Mucosa of descending colon (tissue), 3 donors: ENCODE measurements at regions not wholly inside any gene's neighbourhood (a gene's known extent, or its start where the extent isn't known, plus 50 kb on each side); places are given as distances from the start of the nearest gene placed in this dataset.

ENCODE experiments used
- ATAC-seq: fragments of 200-7000 bp; cut with Tn5 transposase; one replicate; pipeline ENCODE4 v1.9.1; 2020; ENCODE audit warnings: mild to moderate bottlenecking, moderate library complexity
- DNase-seq, 3 donors: peaks; one replicate each; pipeline ENCODE4 v3.0.0-alpha.2; 2020
- H3K36me3 ChIP-seq: fragments of 200-600 bp; one replicate; pipeline ENCODE4 v1.8.0; 2021; ENCODE audit warnings: low read depth, mild to moderate bottlenecking
- H3K4me1 ChIP-seq: fragments of 200-600 bp; one replicate; pipeline ENCODE4 v1.8.0; 2021; ENCODE audit warnings: low read depth, mild to moderate bottlenecking
- H3K4me3 ChIP-seq: fragments of 200-600 bp; one replicate; pipeline ENCODE4 v1.8.0; 2021; ENCODE audit warnings: mild to moderate bottlenecking
- H3K9me3 ChIP-seq: fragments of 200-600 bp; one replicate; pipeline ENCODE4 v1.8.0; 2021; ENCODE audit warnings: mild to moderate bottlenecking
- intact Hi-C, 2 donors: fragments of 100-400 bp; cut with DNase I in 1 of 2; cut with micrococcal nuclease in 1 of 2; formaldehyde crosslinking; loops; one replicate each; pipeline versions ENCODE4 v1.11.0 to v1.11.1; 2022; cut with DNase I, micrococcal nuclease
- TF ChIP-seq, protein P1 (sequence below): fragments of 200-600 bp; IDR thresholded peaks from one replicate; pipeline ENCODE4 v1.8.0; 2022; ENCODE audit warnings: antibody characterized with exemption, mild to moderate bottlenecking
- donor health status: DM: no; HTN: no; CAD: no; lungs with moderate emphysema.
- donor health status: DM: no; HTN: no; CAD: no.
- donor health status: DM: no; HTN: yes; CAD: no.

DNA sequence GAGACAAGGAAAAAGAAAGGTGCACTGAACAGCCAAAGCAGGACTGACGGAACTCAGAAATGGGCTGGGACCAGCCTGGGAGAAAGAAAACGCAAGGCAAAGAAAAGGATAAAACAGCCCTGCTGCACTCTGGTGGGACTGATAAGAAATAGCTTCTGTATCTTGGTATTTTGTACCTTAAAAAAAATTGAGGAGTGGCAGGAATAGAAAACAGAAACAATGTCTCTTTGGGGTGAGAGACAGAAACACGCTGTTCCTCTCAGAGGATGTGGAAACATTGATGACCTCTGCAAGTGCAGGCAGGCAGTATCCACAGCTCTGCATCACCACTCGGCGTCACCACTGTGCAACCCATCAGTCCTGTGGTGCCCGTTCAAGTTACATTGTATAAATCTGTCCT, 152.5 kb upstream of the SPRY1 start:
- DNase-seq (no peak), ATAC-seq (no peak)
- H3K9me3 ChIP-seq, result no peaks in the 10 kb centered on the region
- no peaks in the 10 kb centered on the region for H3K36me3 ChIP-seq
- intact Hi-C loops, result no loop called here
- H3K4me1 ChIP-seq, result peaks cover under 1% of the 10 kb centered on the region
- H3K4me3 ChIP-seq, result no peak overlapping the region
- TF ChIP-seq, protein P1, sequence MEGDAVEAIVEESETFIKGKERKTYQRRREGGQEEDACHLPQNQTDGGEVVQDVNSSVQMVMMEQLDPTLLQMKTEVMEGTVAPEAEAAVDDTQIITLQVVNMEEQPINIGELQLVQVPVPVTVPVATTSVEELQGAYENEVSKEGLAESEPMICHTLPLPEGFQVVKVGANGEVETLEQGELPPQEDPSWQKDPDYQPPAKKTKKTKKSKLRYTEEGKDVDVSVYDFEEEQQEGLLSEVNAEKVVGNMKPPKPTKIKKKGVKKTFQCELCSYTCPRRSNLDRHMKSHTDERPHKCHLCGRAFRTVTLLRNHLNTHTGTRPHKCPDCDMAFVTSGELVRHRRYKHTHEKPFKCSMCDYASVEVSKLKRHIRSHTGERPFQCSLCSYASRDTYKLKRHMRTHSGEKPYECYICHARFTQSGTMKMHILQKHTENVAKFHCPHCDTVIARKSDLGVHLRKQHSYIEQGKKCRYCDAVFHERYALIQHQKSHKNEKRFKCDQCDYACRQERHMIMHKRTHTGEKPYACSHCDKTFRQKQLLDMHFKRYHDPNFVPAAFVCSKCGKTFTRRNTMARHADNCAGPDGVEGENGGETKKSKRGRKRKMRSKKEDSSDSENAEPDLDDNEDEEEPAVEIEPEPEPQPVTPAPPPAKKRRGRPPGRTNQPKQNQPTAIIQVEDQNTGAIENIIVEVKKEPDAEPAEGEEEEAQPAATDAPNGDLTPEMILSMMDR, result no peak

DNA sequence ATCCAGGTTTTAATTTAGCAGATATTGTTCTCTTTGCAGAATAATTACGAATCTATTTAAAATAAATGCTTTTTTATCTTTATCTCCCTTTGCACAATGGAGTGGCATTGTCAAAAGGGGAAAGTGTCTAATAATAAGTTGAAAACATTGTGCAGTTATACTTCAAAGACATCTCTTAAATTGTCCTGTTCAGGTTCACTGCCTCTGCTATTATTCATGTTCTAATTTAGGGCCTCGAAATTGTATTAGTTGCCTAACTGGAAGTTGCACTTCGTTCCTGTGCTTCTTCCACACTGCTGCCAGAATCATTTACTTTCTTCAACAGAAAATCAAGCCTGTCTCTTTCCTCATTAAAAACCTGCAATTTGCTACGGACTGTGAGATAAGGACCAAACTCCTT, 150.5 kb upstream of the SPRY1 start:
- no peak overlapping the region for H3K4me3 ChIP-seq
- H3K36me3 ChIP-seq, result no peaks in the 10 kb centered on the region
- intact Hi-C loops, result no loop called here
- DNase-seq (no peak), ATAC-seq (no peak)
- no peaks in the 10 kb centered on the region for H3K9me3 ChIP-seq
- H3K4me1 ChIP-seq, result peaks cover 8% of the 10 kb centered on the region
- TF ChIP-seq, protein P1, result no peak

DNA sequence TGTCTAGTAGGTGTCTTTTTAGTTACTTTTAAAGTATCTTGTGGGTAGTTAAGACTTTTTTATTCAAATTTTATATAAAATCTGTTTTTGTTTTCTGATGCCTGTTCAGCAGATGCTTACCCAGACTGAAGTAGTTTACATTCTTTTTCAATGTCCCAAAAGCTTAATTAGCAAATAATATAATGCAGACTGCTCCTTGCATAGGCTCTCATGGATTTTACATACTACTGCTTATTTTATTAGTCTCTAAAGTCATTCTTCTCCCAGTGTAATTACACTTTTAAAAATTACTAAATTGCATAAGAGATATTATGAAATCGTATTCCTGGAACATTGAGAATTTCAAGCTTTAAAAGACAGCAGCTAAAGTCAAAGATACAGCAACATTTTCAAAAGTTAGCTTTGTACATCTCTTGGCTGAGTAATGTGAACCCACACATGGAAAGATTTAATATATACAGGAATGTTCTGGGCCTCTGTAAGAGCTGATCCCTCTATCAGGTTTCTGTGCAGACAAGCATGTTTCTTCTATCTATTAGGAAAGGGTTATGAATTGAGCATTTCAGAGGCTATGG, 148.4 kb upstream of the SPRY1 start:
- intact Hi-C loops, result no loop called here
- TF ChIP-seq, protein P1, result no peak
- no peak for ATAC-seq
- peaks cover 8% of the 10 kb centered on the region for H3K4me1 ChIP-seq
- DNase-seq, result no peak
- H3K9me3 ChIP-seq, result no peaks in the 10 kb centered on the region
- no peak overlapping the region for H3K4me3 ChIP-seq
- no peaks in the 10 kb centered on the region for H3K36me3 ChIP-seq

DNA sequence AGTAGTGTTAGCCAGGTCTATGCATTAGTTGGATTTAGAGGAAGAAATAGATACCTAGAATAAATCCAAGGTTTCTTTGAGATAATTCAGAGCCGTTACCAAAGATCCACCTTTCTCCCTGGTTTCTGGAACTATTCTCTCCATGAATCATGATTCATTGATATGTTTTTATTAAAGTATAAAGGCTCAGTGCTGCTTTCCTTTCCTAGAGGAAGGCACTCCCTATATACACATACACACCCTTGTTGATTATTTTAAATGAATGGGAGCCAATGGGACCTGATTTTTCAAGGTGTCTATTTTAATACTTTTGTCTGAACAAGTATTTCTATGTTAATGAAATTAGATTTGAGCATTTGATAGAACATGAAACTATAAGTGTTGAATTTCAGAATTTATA, 146.8 kb upstream of the SPRY1 start:
- ATAC-seq (peak; percentile 44), DNase-seq (no peak)
- Histone ChIP-seq H3K4me3 (no peak overlapping the region), H3K4me1 (peaks cover 8% of the 10 kb centered on the region), H3K36me3 (no peaks in the 10 kb centered on the region), H3K9me3 (no peaks in the 10 kb centered on the region)
- intact Hi-C loops, result no loop called here
- TF ChIP-seq, protein P1, result no peak

DNA sequence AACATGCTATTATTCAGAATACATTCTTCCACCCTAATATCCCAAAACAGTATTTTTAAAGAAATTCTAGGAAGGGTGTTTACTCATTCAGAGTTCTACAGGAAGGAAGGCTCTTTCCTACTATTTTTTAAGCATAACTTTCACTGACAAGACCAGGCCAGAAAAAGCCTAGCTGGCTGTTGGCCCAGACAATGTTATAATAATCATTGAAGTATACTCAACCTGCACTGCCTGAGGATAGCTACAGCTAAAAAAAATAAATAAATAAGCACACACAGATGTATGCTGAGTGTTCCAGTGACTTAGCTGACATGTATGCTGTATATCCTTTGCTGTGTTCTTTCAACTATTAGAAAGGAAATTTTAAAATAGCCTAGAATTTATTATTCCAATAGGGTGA, 145.8 kb upstream of the SPRY1 start:
- Histone ChIP-seq H3K36me3 (no peaks in the 10 kb centered on the region), H3K4me3 (no peak overlapping the region), H3K4me1 (peaks cover 8% of the 10 kb centered on the region), H3K9me3 (no peaks in the 10 kb centered on the region)
- no peak for DNase-seq
- ATAC-seq, result no peak
- intact Hi-C loops, result no loop called here
- TF ChIP-seq, protein P1, result no peak

DNA sequence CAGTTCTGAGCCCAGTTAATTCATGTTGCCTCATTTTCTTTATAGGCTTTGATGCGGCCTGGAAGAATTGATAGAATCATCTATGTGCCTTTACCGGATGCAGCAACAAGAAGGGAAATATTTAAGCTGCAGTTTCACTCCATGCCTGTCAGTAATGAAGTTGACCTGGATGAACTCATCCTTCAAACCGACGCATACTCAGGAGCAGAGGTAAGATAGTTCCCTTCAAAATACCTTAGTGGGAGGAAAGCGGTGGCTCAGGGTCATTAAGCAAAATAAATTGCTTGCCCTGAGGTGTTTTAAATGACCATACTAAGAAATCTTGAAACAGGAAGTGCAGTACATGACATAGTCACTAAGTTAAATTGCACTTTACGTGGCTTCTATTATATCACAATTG, 140.6 kb upstream of the SPRY1 start:
- Histone ChIP-seq H3K36me3 (no peaks in the 10 kb centered on the region), H3K9me3 (no peaks in the 10 kb centered on the region), H3K4me3 (no peak overlapping the region), H3K4me1 (peaks cover 3% of the 10 kb centered on the region)
- TF ChIP-seq, protein P1, result no peak
- DNase-seq (no peak), ATAC-seq (no peak)
- intact Hi-C loops, result no loop called here
